ENCODE measurements at regions not wholly inside any gene's neighbourhood (a gene's known extent, or its start where the extent isn't known, plus 50 kb on each side); places are given as distances from the start of the nearest gene placed in this dataset.
"Not testable (repeated sequence)": the region's sequence is repeated elsewhere in the genome, so short reads cannot be mapped to it uniquely, and the experiment has no call there.

GRCh38 chr3:157856078-157856939 lies 249.9 kb downstream of the SHOX2 start:
- WGBS, 2 donors = 38 to 44% methylated on average over 6 of the region's 6 CpGs
- H3K27ac ChIP-seq = no peak overlapping the region
- DNase-seq = no peak
- no peaks in the 10 kb centered on the region for H3K36me3 ChIP-seq (ENCODE audit: low read depth, missing control alignments)
- TF ChIP-seq POLR2A (IDR thresholded peaks at IDR 0.05) = no peak
- no peaks in the 10 kb centered on the region for H3K4me1 ChIP-seq
- intact Hi-C loops (cut with DNase I; ENCODE audit: low total_unique reads) = no loop called here
- H3K9me3 ChIP-seq = no peaks in the 10 kb centered on the region
- no peaks in the 10 kb centered on the region for H3K27me3 ChIP-seq
- H3K4me3 ChIP-seq = no peak overlapping the region

GRCh38 chr3:157845839-157846238 lies 260.4 kb downstream of the SHOX2 start:
- 89 to 92% methylated on average over 7 of the region's 7 CpGs for WGBS, 2 donors
- H3K27ac ChIP-seq; DNase-seq; H3K4me1 ChIP-seq; H3K9me3 ChIP-seq; H3K36me3 ChIP-seq (ENCODE audit: low read depth, missing control alignments); H3K4me3 ChIP-seq; intact Hi-C loops (cut with DNase I; ENCODE audit: low total_unique reads); H3K27me3 ChIP-seq: not testable (repeated sequence)

GRCh38 chr3:157844800-157845565 lies 261.2 kb downstream of the SHOX2 start:
- Histone ChIP-seq H3K4me1 (no peaks in the 10 kb centered on the region), H3K4me3 (no peak overlapping the region), H3K27ac (no peak overlapping the region), H3K9me3 (no peaks in the 10 kb centered on the region), H3K36me3 (ENCODE audit: low read depth, missing control alignments) (no peaks in the 10 kb centered on the region), H3K27me3 (no peaks in the 10 kb centered on the region)
- intact Hi-C loops (cut with DNase I; ENCODE audit: low total_unique reads) = no loop called here
- DNase-seq = no peak
- WGBS, 2 donors = 57 to 66% methylated on average over 4 of the region's 4 CpGs
- TF ChIP-seq POLR2A (IDR thresholded peaks at IDR 0.05) (no peak), CTCF (IDR thresholded peaks at IDR 0.05) (no peak)

GRCh38 chr3:157844216-157844615 lies 262.0 kb downstream of the SHOX2 start:
- intact Hi-C loops (cut with DNase I; ENCODE audit: low total_unique reads) = no loop called here
- no peak for DNase-seq
- WGBS, 2 donors = 62 to 69% methylated on average over 3 of the region's 3 CpGs
- TF ChIP-seq CTCF (IDR thresholded peaks at IDR 0.05) = no peak
- no peak for TF ChIP-seq POLR2A (IDR thresholded peaks at IDR 0.05)
- Histone ChIP-seq H3K4me1 (no peaks in the 10 kb centered on the region), H3K9me3 (no peaks in the 10 kb centered on the region), H3K4me3 (no peak overlapping the region), H3K36me3 (ENCODE audit: low read depth, missing control alignments) (no peaks in the 10 kb centered on the region), H3K27ac (no peak overlapping the region), H3K27me3 (no peaks in the 10 kb centered on the region)

GRCh38 chr3:157841029-157841428 lies 265.2 kb downstream of the SHOX2 start:
- intact Hi-C loops (cut with DNase I; ENCODE audit: low total_unique reads) = no loop called here
- Histone ChIP-seq H3K9me3 (no peaks in the 10 kb centered on the region), H3K4me1 (no peaks in the 10 kb centered on the region), H3K27me3 (no peaks in the 10 kb centered on the region), H3K36me3 (ENCODE audit: low read depth, missing control alignments) (no peaks in the 10 kb centered on the region), H3K27ac (no peak overlapping the region), H3K4me3 (no peak overlapping the region)
- WGBS, 2 donors = 88 to 89% methylated on average over 3 of the region's 3 CpGs
- no peak for DNase-seq
- no peak for TF ChIP-seq CTCF (IDR thresholded peaks at IDR 0.05)
- TF ChIP-seq POLR2A (IDR thresholded peaks at IDR 0.05) = no peak

All from testis (tissue), 2 donors.